Fibroblast of lung (primary cell): ENCODE measurements at regions not wholly inside any gene's neighbourhood (a gene's known extent, or its start where the extent isn't known, plus 50 kb on each side); places are given as distances from the start of the nearest gene placed in this dataset.

Experiments
- DNase-seq, 2 donors: peaks; one replicate each; pipeline versions ENCODE4 v3.0.0 to v3.0.0-alpha.2; 2010; ENCODE audit warnings: low read depth in 2 of 2
- H2AFZ ChIP-seq: 2 replicates; pipeline ENCODE4 v1.5.1; 2012; ENCODE audit warnings: low read length, control low read depth, inconsistent platforms
- H3K27ac ChIP-seq: 2 replicates; pipeline ENCODE4 v1.5.1; 2011; ENCODE audit warnings: low read length, control low read depth; ENCODE audit not compliant: insufficient read depth
- H3K27me3 ChIP-seq: 2 replicates; pipeline ENCODE4 v1.5.1; 2011; ENCODE audit warnings: mild to moderate bottlenecking, low read length; ENCODE audit not compliant: control insufficient read depth, insufficient read depth
- H3K36me3 ChIP-seq: 2 replicates; pipeline ENCODE4 v1.5.1; 2011; ENCODE audit warnings: low read length; ENCODE audit not compliant: control insufficient read depth, insufficient read depth
- H3K4me1 ChIP-seq: 2 replicates; pipeline ENCODE4 v1.5.1; 2011; ENCODE audit warnings: low read length; ENCODE audit not compliant: control insufficient read depth, insufficient read depth; ENCODE audit errors: extremely low read depth
- H3K4me2 ChIP-seq: 2 replicates; pipeline ENCODE4 v1.5.1; 2011; ENCODE audit warnings: low read length, control low read depth; ENCODE audit not compliant: insufficient read depth; ENCODE audit errors: extremely low read depth
- H3K4me3 ChIP-seq, 4 experiments: fragments of 200-600 bp in 1 of 4; sonication (generic) in 1 of 4; replicated peaks in 1 of 4; 2 replicates each; pipeline ENCODE4 v1.5.1; 2011 to 2016; ENCODE audit warnings: low read length in 4 of 4, low read depth in 3 of 4, mild to moderate bottlenecking in 3 of 4, control low read depth in 2 of 4, inconsistent platforms in 1 of 4, mixed read lengths in 1 of 4; ENCODE audit not compliant: insufficient read depth in 1 of 4; ENCODE audit errors: control extremely low read depth in 1 of 4
- H3K79me2 ChIP-seq: 2 replicates; pipeline ENCODE4 v1.5.1; 2012; ENCODE audit warnings: mild to moderate bottlenecking, low read length, inconsistent platforms; ENCODE audit not compliant: control insufficient read depth, insufficient read depth
- H3K9ac ChIP-seq: 2 replicates; pipeline ENCODE4 v1.5.1; 2011; ENCODE audit warnings: mild to moderate bottlenecking, low read length, control low read depth; ENCODE audit not compliant: insufficient read depth
- H3K9me3 ChIP-seq: 2 replicates; pipeline ENCODE4 v1.5.1; 2012; ENCODE audit warnings: low read depth, low read length; ENCODE audit not compliant: control insufficient read depth, insufficient read depth
- H4K20me1 ChIP-seq: 2 replicates; pipeline ENCODE4 v1.5.1; 2011; ENCODE audit warnings: low read length; ENCODE audit not compliant: control insufficient read depth, insufficient read depth; ENCODE audit errors: extremely low read depth
- CTCF ChIP-seq, 2 donors: IDR thresholded peaks in 1 of 2; conservative IDR thresholded peaks in 1 of 2; 1 replicate in 1 of 2; 2 replicates in 1 of 2; pipeline ENCODE4 v1.5.1; 2011 to 2012; ENCODE audit warnings: low read length in 2 of 2, control low read depth in 1 of 2, inconsistent platforms in 1 of 2, low read depth in 1 of 2, mild to moderate bottlenecking in 1 of 2
- EZH2 ChIP-seq: IDR thresholded peaks from 2 replicates; pipeline ENCODE4 v1.5.1; 2012; ENCODE audit warnings: low read length, control low read depth, mild to moderate bottlenecking; ENCODE audit errors: missing control alignments

DNA sequence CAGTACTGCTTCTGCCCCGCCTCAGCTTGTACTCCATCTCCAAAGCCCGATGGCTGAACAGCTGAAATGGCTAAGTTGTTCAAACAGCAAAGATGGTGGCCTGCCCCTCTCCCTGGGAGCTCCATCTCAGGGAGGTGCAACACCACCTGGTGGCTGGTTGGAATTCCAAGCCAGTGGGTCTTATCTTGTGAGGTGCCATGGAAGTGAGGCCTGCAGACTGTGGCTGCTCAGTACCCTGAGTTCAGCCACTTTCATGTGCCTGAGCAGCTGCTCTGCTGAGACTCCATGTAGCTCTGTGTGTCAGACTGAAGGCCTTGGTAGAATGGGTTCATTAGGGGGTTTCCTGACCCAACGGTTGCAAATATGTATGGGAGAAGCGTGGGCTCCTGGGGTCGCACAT is 67.3 kb upstream of the SPRY2 start:
- Histone ChIP-seq H3K36me3 (no peaks in the 10 kb centered on the region), H2AFZ (no peak overlapping the region), H3K4me2 (no peak overlapping the region), H3K27ac (no peak overlapping the region), H3K79me2 (no peaks in the 10 kb centered on the region), H3K9ac (no peak overlapping the region), H3K4me1 (no peaks in the 10 kb centered on the region), H3K4me3 (no peak overlapping the region), H4K20me1 (no peaks in the 10 kb centered on the region), H3K9me3 (no peaks in the 10 kb centered on the region), H3K27me3 (no peaks in the 10 kb centered on the region)
- TF ChIP-seq CTCF (conservative IDR thresholded peaks at IDR 0.05 in 1 of 2, IDR thresholded peaks at IDR 0.05 in 1 of 2; ENCODE audit: low read depth in 1 of 2, low read length in 2 of 2), result no peak
- no peak for TF ChIP-seq EZH2
- no peak for DNase-seq

DNA sequence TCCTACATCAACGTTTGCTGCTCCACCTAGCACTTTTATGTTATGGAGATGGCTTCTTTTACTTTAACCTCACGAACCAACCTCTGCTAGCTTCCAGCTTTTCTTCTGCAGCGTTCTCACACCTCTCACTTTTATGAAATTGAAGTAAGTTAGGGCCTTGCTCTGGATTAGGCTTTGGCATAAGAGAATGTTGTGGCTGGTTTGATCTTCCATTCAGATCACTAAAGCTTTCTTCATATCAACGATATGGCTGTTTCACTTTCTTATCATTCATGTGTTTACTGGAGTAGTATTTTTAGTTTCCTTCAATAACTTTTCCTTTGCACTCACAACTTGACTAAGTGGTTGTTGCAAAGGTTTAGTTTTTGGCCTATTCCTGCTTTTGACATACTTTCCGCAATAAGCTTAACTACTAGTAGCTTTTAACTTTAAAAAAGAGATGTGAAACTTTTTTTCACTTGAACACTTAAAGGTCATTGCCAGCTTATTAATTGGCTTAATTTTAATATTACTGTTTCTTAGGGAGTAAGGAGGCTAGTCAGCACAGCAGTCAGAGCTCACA is 60.0 kb upstream of the SPRY2 start:
- Histone ChIP-seq H3K4me1 (no peaks in the 10 kb centered on the region), H3K9ac (no peak overlapping the region), H3K9me3 (no peaks in the 10 kb centered on the region), H2AFZ (no peak overlapping the region), H3K36me3 (no peaks in the 10 kb centered on the region), H3K4me2 (no peak overlapping the region), H4K20me1 (no peaks in the 10 kb centered on the region), H3K4me3 (no peak overlapping the region), H3K27me3 (no peaks in the 10 kb centered on the region), H3K27ac (no peak overlapping the region), H3K79me2 (no peaks in the 10 kb centered on the region)
- no peak for DNase-seq
- TF ChIP-seq CTCF (conservative IDR thresholded peaks at IDR 0.05 in 1 of 2, IDR thresholded peaks at IDR 0.05 in 1 of 2; ENCODE audit: low read depth in 1 of 2, low read length in 2 of 2) (no peak), EZH2 (no peak)

DNA sequence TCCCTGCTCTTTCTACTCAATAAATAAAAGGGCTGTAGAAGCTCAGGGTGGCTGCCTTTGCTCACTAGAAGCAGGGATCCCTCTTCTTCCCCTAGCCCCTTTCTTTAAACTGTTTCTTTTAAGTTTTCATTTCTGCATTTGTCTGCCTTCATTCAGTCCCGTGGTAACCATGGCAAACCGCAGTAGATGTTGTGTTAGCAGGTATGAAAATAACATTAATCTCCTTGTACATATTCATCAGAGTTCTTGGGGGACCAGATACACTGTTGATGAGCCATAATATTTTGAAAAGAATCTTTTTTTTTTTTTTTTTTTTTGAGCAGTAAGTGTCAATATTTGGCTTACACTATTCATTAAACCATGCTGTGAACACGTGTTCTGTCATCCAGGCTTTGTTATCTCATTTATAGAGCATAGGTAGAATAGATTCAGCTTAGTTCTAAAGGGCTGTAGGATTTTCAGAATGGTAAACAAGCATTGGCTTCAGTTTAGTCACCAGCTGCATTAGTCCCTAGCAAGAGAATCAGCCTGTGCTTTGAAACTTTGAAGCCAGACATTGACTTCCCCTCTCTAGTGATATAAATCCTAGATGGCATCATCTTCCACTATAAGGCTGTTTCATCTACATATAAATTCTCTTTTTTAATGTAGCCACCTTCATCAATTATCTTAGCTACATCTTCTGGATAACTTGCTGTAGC is 59.4 kb upstream of the SPRY2 start:
- H3K36me3 ChIP-seq, result no peaks in the 10 kb centered on the region
- H4K20me1 ChIP-seq, result no peaks in the 10 kb centered on the region
- H3K27me3 ChIP-seq, result no peaks in the 10 kb centered on the region
- no peak for DNase-seq
- H3K9me3 ChIP-seq, result no peaks in the 10 kb centered on the region
- no peak overlapping the region for H3K27ac ChIP-seq
- no peaks in the 10 kb centered on the region for H3K4me1 ChIP-seq
- TF ChIP-seq EZH2, result no peak
- TF ChIP-seq CTCF (conservative IDR thresholded peaks at IDR 0.05 in 1 of 2, IDR thresholded peaks at IDR 0.05 in 1 of 2; ENCODE audit: low read depth in 1 of 2, low read length in 2 of 2), result no peak
- H3K4me3 ChIP-seq, result no peak overlapping the region
- no peaks in the 10 kb centered on the region for H3K79me2 ChIP-seq
- H3K9ac ChIP-seq, result no peak overlapping the region
- H3K4me2 ChIP-seq, result no peak overlapping the region
- no peak overlapping the region for H2AFZ ChIP-seq
